IMR-90 (cell line): ENCODE measurements at regions not wholly inside any gene's neighbourhood (a gene's known extent, or its start where the extent isn't known, plus 50 kb on each side); places are given as distances from the start of the nearest gene placed in this dataset.

Experiments
- BHLHE40 ChIP-seq: fragments of 150-350 bp; IDR thresholded peaks from 2 replicates; pipeline ENCODE4 v1.6.1; 2016; ENCODE audit warnings: mild to moderate bottlenecking, low read depth, low read length
- RAD21 ChIP-seq: IDR thresholded peaks from 2 replicates; pipeline ENCODE4 v1.6.1; 2012; ENCODE audit warnings: low read length, improper control_type of control experiment
- TF ChIP-seq, protein P1 (sequence below): conservative IDR thresholded peaks from 2 replicates; pipeline ENCODE4 v1.5.1; 2012; ENCODE audit warnings: mild to moderate bottlenecking, low read depth, low read length, improper control_type of control experiment

GRCh38 chr2:82959727-82960126, 1499.4 kb downstream of the SUCLG1 start:
- no peak for TF ChIP-seq BHLHE40
- TF ChIP-seq, protein P1, sequence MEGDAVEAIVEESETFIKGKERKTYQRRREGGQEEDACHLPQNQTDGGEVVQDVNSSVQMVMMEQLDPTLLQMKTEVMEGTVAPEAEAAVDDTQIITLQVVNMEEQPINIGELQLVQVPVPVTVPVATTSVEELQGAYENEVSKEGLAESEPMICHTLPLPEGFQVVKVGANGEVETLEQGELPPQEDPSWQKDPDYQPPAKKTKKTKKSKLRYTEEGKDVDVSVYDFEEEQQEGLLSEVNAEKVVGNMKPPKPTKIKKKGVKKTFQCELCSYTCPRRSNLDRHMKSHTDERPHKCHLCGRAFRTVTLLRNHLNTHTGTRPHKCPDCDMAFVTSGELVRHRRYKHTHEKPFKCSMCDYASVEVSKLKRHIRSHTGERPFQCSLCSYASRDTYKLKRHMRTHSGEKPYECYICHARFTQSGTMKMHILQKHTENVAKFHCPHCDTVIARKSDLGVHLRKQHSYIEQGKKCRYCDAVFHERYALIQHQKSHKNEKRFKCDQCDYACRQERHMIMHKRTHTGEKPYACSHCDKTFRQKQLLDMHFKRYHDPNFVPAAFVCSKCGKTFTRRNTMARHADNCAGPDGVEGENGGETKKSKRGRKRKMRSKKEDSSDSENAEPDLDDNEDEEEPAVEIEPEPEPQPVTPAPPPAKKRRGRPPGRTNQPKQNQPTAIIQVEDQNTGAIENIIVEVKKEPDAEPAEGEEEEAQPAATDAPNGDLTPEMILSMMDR: no peak
- TF ChIP-seq RAD21: no peak
